UCSD-AML1 (cell line): ENCODE measurements at regions not wholly inside any gene's neighbourhood (a gene's known extent, or its start where the extent isn't known, plus 50 kb on each side); places are given as distances from the start of the nearest gene placed in this dataset.
"Not testable (repeated sequence)": the region's sequence is repeated elsewhere in the genome, so short reads cannot be mapped to it uniquely, and the experiment has no call there.

Source experiments
- DNase-seq: peaks from one replicate; lab custom pipeline; 2025; ENCODE audit not compliant: unreplicated experiment; lab: John Stamatoyannopoulos, UW

GRCh38 chr15:69755551-69756310 is 303.1 kb downstream of the RPLP1 start:
- DNase-seq, result peak; percentile 25

- DNase-seq, result no peak
Measured at GRCh38 chr15:69756440-69756839, 303.8 kb downstream of the RPLP1 start.

GRCh38 chr15:69757186-69757585 is 304.6 kb downstream of the RPLP1 start:
- no peak for DNase-seq

- no peak for DNase-seq
Measured at GRCh38 chr15:69758291-69758771, 305.7 kb downstream of the RPLP1 start.

GRCh38 chr15:69758810-69759790 is 306.5 kb downstream of the RPLP1 start:
- peak; percentile 71 for DNase-seq

GRCh38 chr15:69760258-69760845 is 307.7 kb downstream of the RPLP1 start:
- no peak for DNase-seq

GRCh38 chr15:69760890-69761568 is 308.4 kb downstream of the RPLP1 start:
- DNase-seq, result peak; percentile 70

- no peak for DNase-seq
Measured at GRCh38 chr15:69762373-69763148, 309.9 kb downstream of the RPLP1 start.

- DNase-seq, result no peak
Measured at GRCh38 chr15:69763831-69764230, 311.2 kb downstream of the RPLP1 start.

GRCh38 chr15:69766156-69766555 is 313.5 kb downstream of the RPLP1 start:
- DNase-seq, result no peak

- no peak for DNase-seq
Measured at GRCh38 chr15:69767191-69767590, 314.6 kb downstream of the RPLP1 start.

- not testable (repeated sequence) for DNase-seq
Measured at GRCh38 chr15:69769336-69769735, 316.7 kb downstream of the RPLP1 start.

GRCh38 chr15:69774258-69774657 is 321.6 kb downstream of the RPLP1 start:
- not testable (repeated sequence) for DNase-seq

GRCh38 chr15:69774711-69775110 is 322.1 kb downstream of the RPLP1 start:
- not testable (repeated sequence) for DNase-seq

- DNase-seq, result no peak
Measured at GRCh38 chr15:69777356-69777755, 320.4 kb downstream of the TLE3 start.

- DNase-seq, result no peak
Measured at GRCh38 chr15:69780374-69780773, 317.3 kb downstream of the TLE3 start.

- DNase-seq, result no peak
Measured at GRCh38 chr15:69780981-69781380, 316.7 kb downstream of the TLE3 start.

- no peak for DNase-seq
Measured at GRCh38 chr15:69781411-69782125, 316.1 kb downstream of the TLE3 start.

- no peak for DNase-seq
Measured at GRCh38 chr15:69782139-69782658, 315.5 kb downstream of the TLE3 start.
